ENCODE measurements at regions not wholly inside any gene's neighbourhood (a gene's known extent, or its start where the extent isn't known, plus 50 kb on each side); places are given as distances from the start of the nearest gene placed in this dataset.
A peak's percentile ranks its signal among the peaks of the same experiment; 100 is the strongest.

- Mint-ChIP-seq H3K27ac (no peak overlapping the region), H3K9me3 (no peaks in the 10 kb centered on the region), H3K4me3 (no peak overlapping the region), H3K27me3 (ENCODE audit: insufficient read depth) (peaks cover 6% of the 10 kb centered on the region), H3K4me1 (peaks cover 8% of the 10 kb centered on the region), H3K36me3 (ENCODE audit: low read depth) (no peaks in the 10 kb centered on the region)
- peaks cover 6% of the 10 kb centered on the region for H3K4me1 ChIP-seq (ENCODE audit: control insufficient read depth, insufficient read depth, low read length)
- no peaks in the 10 kb centered on the region for H3K9me3 ChIP-seq (ENCODE audit: control insufficient read depth, low read length)
- H3K27me3 ChIP-seq (ENCODE audit: control insufficient read depth, insufficient read depth, low read length, poor library complexity, severe bottlenecking) = no peaks in the 10 kb centered on the region
- TF ChIP-seq, protein P1, sequence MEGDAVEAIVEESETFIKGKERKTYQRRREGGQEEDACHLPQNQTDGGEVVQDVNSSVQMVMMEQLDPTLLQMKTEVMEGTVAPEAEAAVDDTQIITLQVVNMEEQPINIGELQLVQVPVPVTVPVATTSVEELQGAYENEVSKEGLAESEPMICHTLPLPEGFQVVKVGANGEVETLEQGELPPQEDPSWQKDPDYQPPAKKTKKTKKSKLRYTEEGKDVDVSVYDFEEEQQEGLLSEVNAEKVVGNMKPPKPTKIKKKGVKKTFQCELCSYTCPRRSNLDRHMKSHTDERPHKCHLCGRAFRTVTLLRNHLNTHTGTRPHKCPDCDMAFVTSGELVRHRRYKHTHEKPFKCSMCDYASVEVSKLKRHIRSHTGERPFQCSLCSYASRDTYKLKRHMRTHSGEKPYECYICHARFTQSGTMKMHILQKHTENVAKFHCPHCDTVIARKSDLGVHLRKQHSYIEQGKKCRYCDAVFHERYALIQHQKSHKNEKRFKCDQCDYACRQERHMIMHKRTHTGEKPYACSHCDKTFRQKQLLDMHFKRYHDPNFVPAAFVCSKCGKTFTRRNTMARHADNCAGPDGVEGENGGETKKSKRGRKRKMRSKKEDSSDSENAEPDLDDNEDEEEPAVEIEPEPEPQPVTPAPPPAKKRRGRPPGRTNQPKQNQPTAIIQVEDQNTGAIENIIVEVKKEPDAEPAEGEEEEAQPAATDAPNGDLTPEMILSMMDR (conservative IDR thresholded peaks at IDR 0.05) = no peak
- no peak overlapping the region for H3K9ac ChIP-seq (ENCODE audit: extremely low read depth, low read length, poor library complexity, severe bottlenecking)
- no peak overlapping the region for H3K4me3 ChIP-seq (ENCODE audit: low read length)
- H3K27ac ChIP-seq (ENCODE audit: low read depth, low read length) = no peak overlapping the region
- peak; percentile 23 for DNase-seq
- 68 to 73% methylated on average over 1 of the region's 1 CpG for WGBS, 2 experiments (ENCODE audit: insufficient coverage in 1 of 2, insufficient read length in 1 of 2)
- no peaks in the 10 kb centered on the region for H3K36me3 ChIP-seq (ENCODE audit: control insufficient read depth, insufficient read depth, low read length)
Observed at GRCh38 chr18:23320709-23321236, 132.3 kb upstream of the RIOK3 start.

GRCh38 chr18:23321996-23322395, 131.1 kb upstream of the RIOK3 start:
- Mint-ChIP-seq H3K9me3 (peaks cover 1% of the 10 kb centered on the region), H3K4me3 (no peak overlapping the region), H3K36me3 (ENCODE audit: low read depth) (no peaks in the 10 kb centered on the region), H3K27me3 (ENCODE audit: insufficient read depth) (peaks cover 6% of the 10 kb centered on the region), H3K4me1 (peaks cover 7% of the 10 kb centered on the region), H3K27ac (no peak overlapping the region)
- Histone ChIP-seq H3K27ac (ENCODE audit: low read depth, low read length) (no peak overlapping the region), H3K4me1 (ENCODE audit: control insufficient read depth, insufficient read depth, low read length) (peaks cover 6% of the 10 kb centered on the region), H3K9ac (ENCODE audit: extremely low read depth, low read length, poor library complexity, severe bottlenecking) (no peak overlapping the region), H3K27me3 (ENCODE audit: control insufficient read depth, insufficient read depth, low read length, poor library complexity, severe bottlenecking) (no peaks in the 10 kb centered on the region), H3K9me3 (ENCODE audit: control insufficient read depth, low read length) (no peaks in the 10 kb centered on the region), H3K36me3 (ENCODE audit: control insufficient read depth, insufficient read depth, low read length) (no peaks in the 10 kb centered on the region), H3K4me3 (ENCODE audit: low read length) (no peak overlapping the region)
- TF ChIP-seq, protein P1 (conservative IDR thresholded peaks at IDR 0.05) = no peak
- 90 to 100% methylated on average over 1 to 5 of the region's 5 CpGs for WGBS, 2 experiments (ENCODE audit: insufficient coverage in 1 of 2, insufficient read length in 1 of 2)
- no peak for DNase-seq

- Histone ChIP-seq H3K4me1 (ENCODE audit: control insufficient read depth, insufficient read depth, low read length) (peaks cover 6% of the 10 kb centered on the region), H3K4me3 (ENCODE audit: low read length) (no peak overlapping the region), H3K9me3 (ENCODE audit: control insufficient read depth, low read length) (no peaks in the 10 kb centered on the region), H3K27me3 (ENCODE audit: control insufficient read depth, insufficient read depth, low read length, poor library complexity, severe bottlenecking) (no peaks in the 10 kb centered on the region), H3K9ac (ENCODE audit: extremely low read depth, low read length, poor library complexity, severe bottlenecking) (no peak overlapping the region), H3K36me3 (ENCODE audit: control insufficient read depth, insufficient read depth, low read length) (no peaks in the 10 kb centered on the region), H3K27ac (ENCODE audit: low read depth, low read length) (no peak overlapping the region)
- Mint-ChIP-seq H3K27ac (no peak overlapping the region), H3K4me1 (peaks cover 7% of the 10 kb centered on the region), H3K27me3 (ENCODE audit: insufficient read depth) (peaks cover 7% of the 10 kb centered on the region), H3K9me3 (peaks cover 10% of the 10 kb centered on the region), H3K36me3 (ENCODE audit: low read depth) (peaks cover 6% of the 10 kb centered on the region), H3K4me3 (no peak overlapping the region)
- WGBS, 2 experiments (ENCODE audit: insufficient coverage in 1 of 2, insufficient read length in 1 of 2) = 78 to 87% methylated on average over 10 of the region's 11 CpGs
- TF ChIP-seq, protein P1 (conservative IDR thresholded peaks at IDR 0.05) = no peak
- DNase-seq = peak; percentile 66
Observed at GRCh38 chr18:23324056-23324811, 128.9 kb upstream of the RIOK3 start.
